Neural crest cell (in vitro differentiated cells): ENCODE measurements at regions not wholly inside any gene's neighbourhood (a gene's known extent, or its start where the extent isn't known, plus 50 kb on each side); places are given as distances from the start of the nearest gene placed in this dataset.

Source experiments
- DNase-seq: peaks from one replicate; pipeline ENCODE4 v3.0.0; 2021; ENCODE audit warnings: low read depth, mixed read lengths, low spot score
- H3K27ac Mint-ChIP-seq: one replicate; pipeline ENCODE4 v1.8.0; 2021; ENCODE audit warnings: mild to moderate bottlenecking, mixed read lengths; ENCODE audit not compliant: unreplicated experiment
- H3K27me3 Mint-ChIP-seq: 2 replicates; pipeline ENCODE4 v1.8.0; 2021; ENCODE audit warnings: low read depth, mild to moderate bottlenecking, mixed read lengths
- H3K36me3 Mint-ChIP-seq: 2 replicates; pipeline ENCODE4 v1.8.0; 2021; ENCODE audit warnings: low read depth, mild to moderate bottlenecking, mixed read lengths
- H3K4me1 Mint-ChIP-seq: 2 replicates; pipeline ENCODE4 v1.8.0; 2021; ENCODE audit warnings: mixed read lengths
- H3K4me3 Mint-ChIP-seq: one replicate; pipeline ENCODE4 v1.8.0; 2021; ENCODE audit warnings: mild to moderate bottlenecking, mixed read lengths
- H3K9me3 Mint-ChIP-seq: 2 replicates; pipeline ENCODE4 v1.8.0; 2021; ENCODE audit warnings: mixed read lengths
- CTCF ChIP-seq: fragments of 200-600 bp; sonication (generic); conservative IDR thresholded peaks from 2 replicates; pipeline ENCODE4 v1.5.0; 2021; ENCODE audit warnings: antibody characterized with exemption, mild to moderate bottlenecking

GRCh38 chr3:128549283-128550112 lies 56.5 kb upstream of the GATA2 start:
- Mint-ChIP-seq H3K4me1 (peaks cover 4% of the 10 kb centered on the region), H3K9me3 (peaks cover 2% of the 10 kb centered on the region), H3K27me3 (peaks cover 3% of the 10 kb centered on the region), H3K36me3 (no peaks in the 10 kb centered on the region), H3K27ac (peak overlapping the region; percentile 91), H3K4me3 (no peak overlapping the region)
- no peak for TF ChIP-seq CTCF
- DNase-seq = no peak

- Mint-ChIP-seq H3K9me3 (peaks cover 2% of the 10 kb centered on the region), H3K4me3 (no peak overlapping the region), H3K27ac (peak overlapping the region; percentile 91), H3K27me3 (no peaks in the 10 kb centered on the region), H3K36me3 (no peaks in the 10 kb centered on the region), H3K4me1 (peaks cover 4% of the 10 kb centered on the region)
- DNase-seq = no peak
- no peak for TF ChIP-seq CTCF
Measured at GRCh38 chr3:128548426-128549282, 55.7 kb upstream of the GATA2 start.

GRCh38 chr3:128548021-128548420 lies 55.0 kb upstream of the GATA2 start:
- TF ChIP-seq CTCF = no peak
- H3K9me3 Mint-ChIP-seq = peaks cover 5% of the 10 kb centered on the region
- no peak overlapping the region for H3K4me3 Mint-ChIP-seq
- H3K27me3 Mint-ChIP-seq = peaks cover 3% of the 10 kb centered on the region
- peaks cover 4% of the 10 kb centered on the region for H3K4me1 Mint-ChIP-seq
- DNase-seq = no peak
- peaks cover 4% of the 10 kb centered on the region for H3K36me3 Mint-ChIP-seq
- no peak overlapping the region for H3K27ac Mint-ChIP-seq

GRCh38 chr3:128547368-128547987 lies 54.5 kb upstream of the GATA2 start:
- DNase-seq = no peak
- Mint-ChIP-seq H3K4me1 (peaks cover 4% of the 10 kb centered on the region), H3K9me3 (peaks cover 5% of the 10 kb centered on the region), H3K27ac (no peak overlapping the region), H3K4me3 (no peak overlapping the region), H3K36me3 (peaks cover 4% of the 10 kb centered on the region), H3K27me3 (peaks cover 7% of the 10 kb centered on the region)
- TF ChIP-seq CTCF = no peak

GRCh38 chr3:128546646-128547045 lies 53.6 kb upstream of the GATA2 start:
- no peak for DNase-seq
- no peak for TF ChIP-seq CTCF
- H3K27ac Mint-ChIP-seq = no peak overlapping the region
- H3K36me3 Mint-ChIP-seq = peaks cover 4% of the 10 kb centered on the region
- peaks cover 5% of the 10 kb centered on the region for H3K9me3 Mint-ChIP-seq
- H3K4me3 Mint-ChIP-seq = no peak overlapping the region
- peaks cover 7% of the 10 kb centered on the region for H3K27me3 Mint-ChIP-seq
- H3K4me1 Mint-ChIP-seq = peaks cover 4% of the 10 kb centered on the region
